GM23338 (cell line): ENCODE measurements at regions not wholly inside any gene's neighbourhood (a gene's known extent, or its start where the extent isn't known, plus 50 kb on each side); places are given as distances from the start of the nearest gene placed in this dataset.

Experiments used
- ATAC-seq: fragments of 200-7000 bp; cut with Tn5 transposase; 3 replicates; pipeline ENCODE4 v1.9.1; 2020
- DNase-seq: peaks from one replicate; pipeline ENCODE4 v3.0.0-alpha.2; 2015; ENCODE audit warnings: low spot score
- H2AFZ ChIP-seq: fragments of 200-600 bp; sonication (generic); 2 replicates; pipeline ENCODE4 v1.8.0; 2016; ENCODE audit warnings: antibody characterized with exemption, mild to moderate bottlenecking, moderate library complexity
- H3F3A ChIP-seq: fragments of 200-600 bp; sonication (generic); replicated peaks from 2 replicates; pipeline ENCODE4 v1.8.0; 2017; ENCODE audit warnings: antibody characterized with exemption, mixed run types, low read depth
- H3K27ac ChIP-seq: fragments of 200-600 bp; sonication (generic); 2 replicates; pipeline ENCODE4 v1.6.1; 2016; ENCODE audit warnings: low read depth
- H3K27me3 ChIP-seq: fragments of 200-600 bp; sonication (generic); 2 replicates; pipeline ENCODE4 v1.8.0; 2016; ENCODE audit warnings: mild to moderate bottlenecking, mixed run types, moderate library complexity; ENCODE audit not compliant: insufficient read depth
- H3K36me3 ChIP-seq: fragments of 200-600 bp; sonication (generic); 2 replicates; pipeline ENCODE4 v1.8.0; 2016; ENCODE audit warnings: mild to moderate bottlenecking; ENCODE audit not compliant: insufficient read depth
- H3K4me1 ChIP-seq: fragments of 200-600 bp; sonication (generic); 2 replicates; pipeline ENCODE4 v1.8.0; 2016; ENCODE audit warnings: mild to moderate bottlenecking, moderate library complexity; ENCODE audit not compliant: insufficient read depth
- H3K4me2 ChIP-seq: fragments of 200-600 bp; sonication (generic); 2 replicates; pipeline ENCODE4 v1.7.1; 2017; ENCODE audit warnings: mixed run types
- H3K4me3 ChIP-seq: fragments of 200-600 bp; sonication (generic); 2 replicates; pipeline ENCODE4 v1.6.1; 2016; ENCODE audit warnings: mixed run types
- H3K79me2 ChIP-seq: fragments of 200-600 bp; sonication (generic); replicated peaks from 2 replicates; pipeline ENCODE4 v1.8.0; 2017; ENCODE audit warnings: mild to moderate bottlenecking; ENCODE audit not compliant: insufficient read depth
- H3K9me2 ChIP-seq: fragments of 200-600 bp; sonication (generic); 2 replicates; pipeline ENCODE4 v1.8.0; 2017; ENCODE audit not compliant: insufficient read depth
- H4K20me1 ChIP-seq: fragments of 200-600 bp; sonication (generic); replicated peaks from 2 replicates; pipeline ENCODE4 v1.8.0; 2017; ENCODE audit warnings: mild to moderate bottlenecking; ENCODE audit not compliant: insufficient read depth
- H3K27ac Mint-ChIP-seq: 2 replicates; pipeline ENCODE4 v1.8.0; 2020; ENCODE audit warnings: inconsistent platforms, mild to moderate bottlenecking, moderate library complexity, mixed read lengths
- H3K27me3 Mint-ChIP-seq: 3 replicates; pipeline ENCODE4 v1.8.0; 2022; ENCODE audit warnings: low read depth, mild to moderate bottlenecking, moderate library complexity, mixed read lengths, inconsistent platforms; ENCODE audit not compliant: insufficient read depth, poor library complexity
- H3K36me3 Mint-ChIP-seq: 3 replicates; pipeline ENCODE4 v1.8.0; 2021; ENCODE audit warnings: low read depth, mild to moderate bottlenecking, inconsistent platforms, moderate library complexity, mixed read lengths
- H3K4me1 Mint-ChIP-seq: 3 replicates; pipeline ENCODE4 v1.8.0; 2020; ENCODE audit warnings: mild to moderate bottlenecking, inconsistent platforms, mixed read lengths
- H3K4me3 Mint-ChIP-seq: 3 replicates; pipeline ENCODE4 v1.8.0; 2021; ENCODE audit warnings: moderate library complexity, mild to moderate bottlenecking, inconsistent platforms, mixed read lengths
- H3K9me3 Mint-ChIP-seq: 3 replicates; pipeline ENCODE4 v1.8.0; 2020; ENCODE audit warnings: moderate library complexity, mild to moderate bottlenecking, inconsistent platforms, mixed read lengths
- CREB1 ChIP-seq: fragments of 250-450 bp; sonication (Bioruptor Pico); IDR thresholded peaks from 2 replicates; pipeline ENCODE4 v1.5.0; 2020; ENCODE audit warnings: low read depth, mild to moderate bottlenecking, moderate library complexity
- EZH2 ChIP-seq: fragments of 200-600 bp; sonication (generic); IDR thresholded peaks from one replicate; pipeline ENCODE4 v1.8.0; 2017; ENCODE audit warnings: antibody characterized with exemption, mild to moderate bottlenecking, low read depth; ENCODE audit not compliant: unreplicated experiment
- NANOG ChIP-seq: IDR thresholded peaks from 2 replicates; pipeline ENCODE4 v1.6.1; 2016; ENCODE audit warnings: antibody characterized with exemption, borderline replicate concordance
- POLR2AphosphoS5 ChIP-seq: IDR thresholded peaks from 2 replicates; pipeline ENCODE4 v1.6.1; 2016; ENCODE audit warnings: antibody characterized with exemption, low read depth
- STAT1 ChIP-seq: IDR thresholded peaks from one replicate; pipeline ENCODE4 v1.6.1; 2016; ENCODE audit warnings: antibody characterized with exemption; ENCODE audit not compliant: unreplicated experiment
- ZNF114 ChIP-seq: fragments of 250-450 bp; sonication (Bioruptor Pico); IDR thresholded peaks from 2 replicates; pipeline ENCODE4 v1.5.0; 2020; ENCODE audit warnings: mild to moderate bottlenecking, moderate library complexity
- TF ChIP-seq, protein P1 (sequence below): fragments of 250-450 bp; sonication (Bioruptor Pico); IDR thresholded peaks from 2 replicates; pipeline ENCODE4 v1.5.0; 2020; ENCODE audit warnings: mild to moderate bottlenecking, moderate library complexity
- TF ChIP-seq, protein P2 (sequence below): IDR thresholded peaks from 2 replicates; pipeline ENCODE4 v1.6.1; 2016; ENCODE audit warnings: antibody characterized with exemption

DNA sequence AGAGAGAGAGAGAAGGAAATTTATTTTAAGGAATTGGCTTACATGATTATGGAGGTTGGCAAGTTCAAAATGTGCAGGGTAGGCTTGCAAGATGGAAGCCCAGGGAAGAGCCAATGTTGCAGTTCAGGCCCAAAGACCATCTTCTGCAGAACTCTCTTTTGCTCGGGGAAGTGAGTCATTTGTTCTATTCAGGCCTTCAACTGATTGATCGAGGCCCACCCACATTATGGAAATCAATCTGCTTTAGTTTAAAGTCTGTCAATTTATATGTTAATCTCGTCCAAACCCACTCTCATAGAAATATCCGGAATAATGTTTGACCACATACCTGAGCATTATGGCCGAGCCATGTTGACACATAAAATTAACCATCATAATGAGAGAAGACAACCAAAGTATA lies 113.3 kb upstream of the CXCL12 start (continued):
- TF ChIP-seq, protein P1, sequence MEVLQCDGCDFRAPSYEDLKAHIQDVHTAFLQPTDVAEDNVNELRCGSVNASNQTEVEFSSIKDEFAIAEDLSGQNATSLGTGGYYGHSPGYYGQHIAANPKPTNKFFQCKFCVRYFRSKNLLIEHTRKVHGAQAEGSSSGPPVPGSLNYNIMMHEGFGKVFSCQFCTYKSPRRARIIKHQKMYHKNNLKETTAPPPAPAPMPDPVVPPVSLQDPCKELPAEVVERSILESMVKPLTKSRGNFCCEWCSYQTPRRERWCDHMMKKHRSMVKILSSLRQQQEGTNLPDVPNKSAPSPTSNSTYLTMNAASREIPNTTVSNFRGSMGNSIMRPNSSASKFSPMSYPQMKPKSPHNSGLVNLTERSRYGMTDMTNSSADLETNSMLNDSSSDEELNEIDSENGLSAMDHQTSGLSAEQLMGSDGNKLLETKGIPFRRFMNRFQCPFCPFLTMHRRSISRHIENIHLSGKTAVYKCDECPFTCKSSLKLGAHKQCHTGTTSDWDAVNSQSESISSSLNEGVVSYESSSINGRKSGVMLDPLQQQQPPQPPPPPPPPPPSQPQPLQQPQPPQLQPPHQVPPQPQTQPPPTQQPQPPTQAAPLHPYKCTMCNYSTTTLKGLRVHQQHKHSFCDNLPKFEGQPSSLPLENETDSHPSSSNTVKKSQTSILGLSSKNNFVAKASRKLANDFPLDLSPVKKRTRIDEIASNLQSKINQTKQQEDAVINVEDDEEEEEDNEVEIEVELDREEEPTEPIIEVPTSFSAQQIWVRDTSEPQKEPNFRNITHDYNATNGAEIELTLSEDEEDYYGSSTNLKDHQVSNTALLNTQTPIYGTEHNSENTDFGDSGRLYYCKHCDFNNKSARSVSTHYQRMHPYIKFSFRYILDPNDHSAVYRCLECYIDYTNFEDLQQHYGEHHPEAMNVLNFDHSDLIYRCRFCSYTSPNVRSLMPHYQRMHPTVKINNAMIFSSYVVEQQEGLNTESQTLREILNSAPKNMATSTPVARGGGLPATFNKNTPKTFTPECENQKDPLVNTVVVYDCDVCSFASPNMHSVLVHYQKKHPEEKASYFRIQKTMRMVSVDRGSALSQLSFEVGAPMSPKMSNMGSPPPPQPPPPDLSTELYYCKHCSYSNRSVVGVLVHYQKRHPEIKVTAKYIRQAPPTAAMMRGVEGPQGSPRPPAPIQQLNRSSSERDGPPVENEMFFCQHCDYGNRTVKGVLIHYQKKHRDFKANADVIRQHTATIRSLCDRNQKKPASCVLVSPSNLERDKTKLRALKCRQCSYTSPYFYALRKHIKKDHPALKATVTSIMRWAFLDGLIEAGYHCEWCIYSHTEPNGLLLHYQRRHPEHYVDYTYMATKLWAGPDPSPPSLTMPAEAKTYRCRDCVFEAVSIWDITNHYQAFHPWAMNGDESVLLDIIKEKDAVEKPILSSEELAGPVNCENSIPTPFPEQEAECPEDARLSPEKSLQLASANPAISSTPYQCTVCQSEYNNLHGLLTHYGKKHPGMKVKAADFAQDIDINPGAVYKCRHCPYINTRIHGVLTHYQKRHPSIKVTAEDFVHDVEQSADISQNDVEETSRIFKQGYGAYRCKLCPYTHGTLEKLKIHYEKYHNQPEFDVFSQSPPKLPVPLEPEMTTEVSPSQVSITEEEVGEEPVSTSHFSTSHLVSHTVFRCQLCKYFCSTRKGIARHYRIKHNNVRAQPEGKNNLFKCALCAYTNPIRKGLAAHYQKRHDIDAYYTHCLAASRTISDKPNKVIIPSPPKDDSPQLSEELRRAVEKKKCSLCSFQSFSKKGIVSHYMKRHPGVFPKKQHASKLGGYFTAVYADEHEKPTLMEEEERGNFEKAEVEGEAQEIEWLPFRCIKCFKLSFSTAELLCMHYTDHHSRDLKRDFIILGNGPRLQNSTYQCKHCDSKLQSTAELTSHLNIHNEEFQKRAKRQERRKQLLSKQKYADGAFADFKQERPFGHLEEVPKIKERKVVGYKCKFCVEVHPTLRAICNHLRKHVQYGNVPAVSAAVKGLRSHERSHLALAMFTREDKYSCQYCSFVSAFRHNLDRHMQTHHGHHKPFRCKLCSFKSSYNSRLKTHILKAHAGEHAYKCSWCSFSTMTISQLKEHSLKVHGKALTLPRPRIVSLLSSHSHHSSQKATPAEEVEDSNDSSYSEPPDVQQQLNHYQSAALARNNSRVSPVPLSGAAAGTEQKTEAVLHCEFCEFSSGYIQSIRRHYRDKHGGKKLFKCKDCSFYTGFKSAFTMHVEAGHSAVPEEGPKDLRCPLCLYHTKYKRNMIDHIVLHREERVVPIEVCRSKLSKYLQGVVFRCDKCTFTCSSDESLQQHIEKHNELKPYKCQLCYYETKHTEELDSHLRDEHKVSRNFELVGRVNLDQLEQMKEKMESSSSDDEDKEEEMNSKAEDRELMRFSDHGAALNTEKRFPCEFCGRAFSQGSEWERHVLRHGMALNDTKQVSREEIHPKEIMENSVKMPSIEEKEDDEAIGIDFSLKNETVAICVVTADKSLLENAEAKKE: no peak
- TF ChIP-seq, protein P2, sequence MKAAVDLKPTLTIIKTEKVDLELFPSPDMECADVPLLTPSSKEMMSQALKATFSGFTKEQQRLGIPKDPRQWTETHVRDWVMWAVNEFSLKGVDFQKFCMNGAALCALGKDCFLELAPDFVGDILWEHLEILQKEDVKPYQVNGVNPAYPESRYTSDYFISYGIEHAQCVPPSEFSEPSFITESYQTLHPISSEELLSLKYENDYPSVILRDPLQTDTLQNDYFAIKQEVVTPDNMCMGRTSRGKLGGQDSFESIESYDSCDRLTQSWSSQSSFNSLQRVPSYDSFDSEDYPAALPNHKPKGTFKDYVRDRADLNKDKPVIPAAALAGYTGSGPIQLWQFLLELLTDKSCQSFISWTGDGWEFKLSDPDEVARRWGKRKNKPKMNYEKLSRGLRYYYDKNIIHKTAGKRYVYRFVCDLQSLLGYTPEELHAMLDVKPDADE: no peak
- TF ChIP-seq NANOG (no peak), CREB1 (CRISPR knock-in tag) (no peak), POLR2AphosphoS5 (no peak)

DNA sequence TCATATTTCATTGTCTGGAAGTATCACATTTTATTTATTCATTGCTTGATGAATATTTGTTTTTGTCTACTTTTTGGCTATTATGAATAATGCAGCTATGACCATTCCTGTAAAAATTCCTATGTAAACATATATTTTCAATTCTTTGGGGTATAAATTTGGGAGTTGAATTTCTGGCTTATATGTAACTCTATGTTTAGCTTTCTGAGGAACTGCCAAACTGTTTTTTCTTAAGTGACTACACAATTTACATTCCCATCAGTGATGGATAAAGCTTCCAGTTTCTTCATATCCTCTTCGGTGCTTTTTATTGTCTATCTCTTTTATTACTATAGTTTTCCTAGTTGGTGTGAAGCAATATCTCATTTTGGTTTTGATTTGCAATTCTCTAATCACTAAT lies 115.6 kb upstream of the CXCL12 start:
- H3K4me3 ChIP-seq: no peak overlapping the region
- H3K4me1 ChIP-seq: no peaks in the 10 kb centered on the region
- peaks cover 3% of the 10 kb centered on the region for H3K27me3 Mint-ChIP-seq
- H2AFZ ChIP-seq: no peak overlapping the region
- H3K79me2 ChIP-seq: no peaks in the 10 kb centered on the region
- H3K9me3 Mint-ChIP-seq: peaks cover 7% of the 10 kb centered on the region; the same call in 1 of the 3 replicates
- no peaks in the 10 kb centered on the region for H3F3A ChIP-seq
- no peaks in the 10 kb centered on the region for H4K20me1 ChIP-seq
- H3K4me1 Mint-ChIP-seq: no peaks in the 10 kb centered on the region
- no peak for ATAC-seq
- no peak overlapping the region for H3K27ac ChIP-seq
- H3K4me2 ChIP-seq: no peak overlapping the region
- no peak overlapping the region for H3K27ac Mint-ChIP-seq
- no peak for DNase-seq
- H3K9me2 ChIP-seq: peaks cover 2% of the 10 kb centered on the region; the same call in 1 of the 2 replicates
- H3K36me3 ChIP-seq: no peaks in the 10 kb centered on the region
- no peak overlapping the region for H3K4me3 Mint-ChIP-seq
- H3K36me3 Mint-ChIP-seq: peaks cover 4% of the 10 kb centered on the region; the same call in 2 of the 3 replicates
- H3K27me3 ChIP-seq: no peaks in the 10 kb centered on the region
- TF ChIP-seq STAT1: no peak
- no peak for TF ChIP-seq ZNF114 (CRISPR knock-in tag)
- no peak for TF ChIP-seq POLR2AphosphoS5
- TF ChIP-seq, protein P1: no peak
- TF ChIP-seq EZH2: no peak
